ENCODE measurements at regions not wholly inside any gene's neighbourhood (a gene's known extent, or its start where the extent isn't known, plus 50 kb on each side); places are given as distances from the start of the nearest gene placed in this dataset.

DNA sequence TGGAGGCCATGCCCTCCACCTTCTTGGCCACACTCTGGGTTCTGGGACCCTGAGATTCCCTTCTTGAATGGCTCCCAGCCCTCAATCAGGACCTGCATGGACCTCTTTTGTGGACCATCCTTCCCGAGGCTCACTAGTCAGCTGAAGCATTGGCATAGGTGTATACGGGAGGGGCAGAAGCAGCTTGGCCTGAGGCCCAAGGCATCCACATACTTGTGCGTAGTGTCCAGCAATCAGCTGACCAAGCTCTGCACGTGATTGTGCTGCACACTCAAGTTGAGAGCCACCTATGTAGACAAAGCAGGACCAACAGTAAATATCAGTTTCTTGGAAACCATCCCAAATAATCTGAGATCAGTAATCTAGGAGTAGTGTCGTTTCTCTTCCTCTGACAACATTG, 119.6 kb downstream of the INSIG2 start:
- TF ChIP-seq EZH2 (IDR thresholded peaks at IDR 0.05; ENCODE audit: borderline replicate concordance, low read depth, low read length, poor library complexity, severe bottlenecking), result no peak
- TF ChIP-seq, protein P1, sequence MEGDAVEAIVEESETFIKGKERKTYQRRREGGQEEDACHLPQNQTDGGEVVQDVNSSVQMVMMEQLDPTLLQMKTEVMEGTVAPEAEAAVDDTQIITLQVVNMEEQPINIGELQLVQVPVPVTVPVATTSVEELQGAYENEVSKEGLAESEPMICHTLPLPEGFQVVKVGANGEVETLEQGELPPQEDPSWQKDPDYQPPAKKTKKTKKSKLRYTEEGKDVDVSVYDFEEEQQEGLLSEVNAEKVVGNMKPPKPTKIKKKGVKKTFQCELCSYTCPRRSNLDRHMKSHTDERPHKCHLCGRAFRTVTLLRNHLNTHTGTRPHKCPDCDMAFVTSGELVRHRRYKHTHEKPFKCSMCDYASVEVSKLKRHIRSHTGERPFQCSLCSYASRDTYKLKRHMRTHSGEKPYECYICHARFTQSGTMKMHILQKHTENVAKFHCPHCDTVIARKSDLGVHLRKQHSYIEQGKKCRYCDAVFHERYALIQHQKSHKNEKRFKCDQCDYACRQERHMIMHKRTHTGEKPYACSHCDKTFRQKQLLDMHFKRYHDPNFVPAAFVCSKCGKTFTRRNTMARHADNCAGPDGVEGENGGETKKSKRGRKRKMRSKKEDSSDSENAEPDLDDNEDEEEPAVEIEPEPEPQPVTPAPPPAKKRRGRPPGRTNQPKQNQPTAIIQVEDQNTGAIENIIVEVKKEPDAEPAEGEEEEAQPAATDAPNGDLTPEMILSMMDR (conservative IDR thresholded peaks at IDR 0.05; ENCODE audit: low read depth, low read length), result no peak

All from A673 (cell line).